ENCODE measurements at regions not wholly inside any gene's neighbourhood (a gene's known extent, or its start where the extent isn't known, plus 50 kb on each side); places are given as distances from the start of the nearest gene placed in this dataset.

DNA sequence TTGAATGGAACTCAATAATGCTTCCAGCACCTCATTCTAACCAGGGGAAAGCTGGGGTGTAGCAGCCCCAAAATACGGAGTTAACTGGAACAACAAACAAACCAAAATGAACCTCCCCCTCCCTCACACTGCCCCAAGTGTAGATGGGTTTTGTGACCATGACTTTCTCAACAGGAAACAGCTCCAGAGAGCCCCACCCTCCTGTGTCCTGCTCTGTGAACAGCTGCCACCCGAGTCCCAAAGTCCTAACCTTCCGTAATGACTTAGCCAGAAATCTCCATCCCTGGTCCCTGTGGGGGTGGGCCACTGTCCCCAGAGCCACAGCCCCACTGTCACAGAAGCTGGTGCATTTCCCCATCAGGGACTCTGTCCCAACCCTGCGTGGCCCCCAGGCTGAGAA, 155.4 kb downstream of the CRYBB2 start:
- no peak overlapping the region for H3K9ac ChIP-seq (ENCODE audit: low read depth in 1 of 3, low read length in 3 of 3)
- no peaks in the 10 kb centered on the region for H3K27me3 ChIP-seq (ENCODE audit: control insufficient read depth in 3 of 3, insufficient read depth in 3 of 3, low read length in 3 of 3)
- no peaks in the 10 kb centered on the region for H3K9me3 ChIP-seq (ENCODE audit: control insufficient read depth in 3 of 3, low read length in 3 of 3)
- no peak overlapping the region for H3K4me3 ChIP-seq (ENCODE audit: low read length in 3 of 3)
- no peaks in the 10 kb centered on the region for H3K4me1 ChIP-seq (ENCODE audit: control insufficient read depth in 3 of 3, insufficient read depth in 3 of 3, low read length in 3 of 3)
- H3K36me3 ChIP-seq (ENCODE audit: control insufficient read depth in 3 of 3, insufficient read depth in 3 of 3, low read length in 3 of 3) = peaks cover 4 to 7% (median 6%) of the 10 kb centered on the region in 3 donors
- no peak overlapping the region for H3K27ac ChIP-seq (ENCODE audit: low read depth, low read length)

DNA sequence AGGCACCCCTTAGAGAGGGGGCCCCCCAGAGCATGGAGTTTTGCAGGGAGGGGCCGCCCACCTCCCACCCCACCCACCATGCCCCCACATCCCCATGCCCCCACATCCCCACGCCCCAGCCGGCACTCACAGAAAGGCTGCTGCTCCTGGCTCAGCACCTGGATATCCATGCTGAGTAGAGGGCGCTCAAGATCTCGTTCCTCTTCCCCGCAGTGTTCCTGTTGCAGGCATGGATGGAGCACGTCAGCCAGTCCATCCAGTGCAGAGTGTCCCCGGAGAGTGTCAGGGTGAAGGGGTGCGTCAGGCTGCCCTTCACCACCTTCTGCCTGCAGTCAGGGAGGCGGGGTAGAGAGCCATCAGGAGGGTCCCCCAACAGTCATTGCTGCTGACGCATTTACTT, 156.2 kb downstream of the CRYBB2 start:
- Histone ChIP-seq H3K27me3 (ENCODE audit: control insufficient read depth in 3 of 3, insufficient read depth in 3 of 3, low read length in 3 of 3) (no peaks in the 10 kb centered on the region), H3K27ac (ENCODE audit: low read depth, low read length) (no peak overlapping the region), H3K36me3 (ENCODE audit: control insufficient read depth in 3 of 3, insufficient read depth in 3 of 3, low read length in 3 of 3) (peaks cover 6 to 14% (median 9%) of the 10 kb centered on the region in 3 donors), H3K4me1 (ENCODE audit: control insufficient read depth in 3 of 3, insufficient read depth in 3 of 3, low read length in 3 of 3) (no peaks in the 10 kb centered on the region), H3K4me3 (ENCODE audit: low read length in 3 of 3) (no peak overlapping the region), H3K9ac (ENCODE audit: low read depth in 1 of 3, low read length in 3 of 3) (no peak overlapping the region), H3K9me3 (ENCODE audit: control insufficient read depth in 3 of 3, low read length in 3 of 3) (no peaks in the 10 kb centered on the region)

DNA sequence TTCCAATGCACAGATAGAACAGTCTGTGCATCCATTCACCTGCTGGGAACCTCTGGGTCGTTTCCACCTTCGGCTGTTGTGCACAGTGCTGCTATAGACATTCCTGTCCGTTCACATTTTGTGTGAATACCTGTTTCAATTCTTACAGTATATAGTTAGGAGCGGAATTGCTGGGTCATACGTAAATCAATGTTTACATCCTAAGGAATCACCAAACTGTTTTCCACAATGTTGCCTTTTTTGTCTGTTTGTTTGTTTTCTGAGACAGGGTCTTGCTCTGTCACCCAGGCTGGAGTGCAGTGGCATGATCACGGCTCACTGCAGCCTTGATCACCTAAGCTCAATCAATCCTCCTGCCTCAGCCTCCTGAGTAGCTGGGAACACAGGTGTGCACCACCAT, 158.3 kb downstream of the CRYBB2 start:
- H3K4me3 ChIP-seq (ENCODE audit: low read length in 3 of 3) = no peak overlapping the region
- no peaks in the 10 kb centered on the region for H3K27me3 ChIP-seq (ENCODE audit: control insufficient read depth in 3 of 3, insufficient read depth in 3 of 3, low read length in 3 of 3)
- H3K9ac ChIP-seq (ENCODE audit: low read depth in 1 of 3, low read length in 3 of 3) = no peak overlapping the region
- H3K36me3 ChIP-seq (ENCODE audit: control insufficient read depth in 3 of 3, insufficient read depth in 3 of 3, low read length in 3 of 3) = peaks cover 3 to 15% (median 13%) of the 10 kb centered on the region in 3 donors
- no peaks in the 10 kb centered on the region for H3K4me1 ChIP-seq (ENCODE audit: control insufficient read depth in 3 of 3, insufficient read depth in 3 of 3, low read length in 3 of 3)
- H3K27ac ChIP-seq (ENCODE audit: low read depth, low read length) = no peak overlapping the region
- H3K9me3 ChIP-seq (ENCODE audit: control insufficient read depth in 3 of 3, low read length in 3 of 3) = no peaks in the 10 kb centered on the region

DNA sequence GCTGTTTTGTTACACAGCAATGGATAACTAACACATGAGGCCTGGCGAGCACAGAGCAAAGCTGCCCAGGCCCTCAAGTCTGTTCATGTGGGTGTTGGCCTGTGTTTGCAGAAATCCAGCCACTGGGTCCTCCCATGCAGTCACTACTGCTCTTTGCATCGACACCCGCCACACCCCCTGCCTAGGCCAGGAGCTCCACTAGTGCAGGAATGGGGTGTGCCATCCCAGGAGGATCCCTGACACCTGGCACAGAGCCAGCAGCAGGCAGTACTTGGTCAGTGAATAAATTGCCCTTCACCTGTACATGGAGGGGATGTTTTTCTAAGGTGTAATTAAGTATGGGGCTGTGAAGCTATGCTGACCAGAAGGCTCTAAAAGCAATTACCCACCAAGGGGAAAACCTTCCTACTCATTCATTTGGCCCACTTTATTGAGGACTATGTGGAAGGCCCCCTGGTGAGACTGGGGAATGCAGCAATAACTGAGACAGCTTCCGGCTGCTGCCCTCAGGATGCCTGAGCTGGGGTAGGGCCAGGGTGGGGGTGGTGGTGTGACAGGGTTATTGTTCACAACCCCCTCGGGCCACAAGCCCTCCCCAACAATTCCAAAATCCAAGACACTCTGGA, 160.8 kb downstream of the CRYBB2 start:
- peaks cover 3 to 11% (median 10%) of the 10 kb centered on the region in 3 donors for H3K36me3 ChIP-seq (ENCODE audit: control insufficient read depth in 3 of 3, insufficient read depth in 3 of 3, low read length in 3 of 3)

DNA sequence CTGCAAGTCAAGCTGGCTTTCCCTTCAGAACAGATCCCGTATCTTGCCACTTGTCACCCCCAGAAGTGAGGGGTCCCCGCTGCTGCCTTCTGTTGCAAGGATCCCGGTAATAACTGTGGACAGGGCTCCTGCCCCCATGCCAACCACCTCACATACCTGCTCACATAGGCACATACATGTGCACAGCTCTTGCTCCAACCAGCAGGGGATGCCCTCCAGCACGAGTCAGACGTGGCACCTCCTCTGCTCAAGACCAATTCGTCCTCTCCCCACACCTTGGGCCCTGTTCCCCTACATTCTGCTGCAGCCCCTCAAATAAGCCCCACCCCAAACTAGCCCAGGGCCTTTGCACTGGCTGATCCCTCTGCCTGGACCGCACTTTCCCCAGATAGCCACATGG, 163.3 kb downstream of the CRYBB2 start:
- Histone ChIP-seq H3K9me3 (ENCODE audit: control insufficient read depth in 3 of 3, low read length in 3 of 3) (no peaks in the 10 kb centered on the region), H3K4me1 (ENCODE audit: control insufficient read depth in 3 of 3, insufficient read depth in 3 of 3, low read length in 3 of 3) (peaks cover 0 to 9% (median 0%) of the 10 kb centered on the region in 3 donors), H3K9ac (ENCODE audit: low read depth in 1 of 3, low read length in 3 of 3) (no peak overlapping the region), H3K36me3 (ENCODE audit: control insufficient read depth in 3 of 3, insufficient read depth in 3 of 3, low read length in 3 of 3) (peaks cover 3 to 11% (median 10%) of the 10 kb centered on the region in 3 donors), H3K4me3 (ENCODE audit: low read length in 3 of 3) (no peak overlapping the region), H3K27me3 (ENCODE audit: control insufficient read depth in 3 of 3, insufficient read depth in 3 of 3, low read length in 3 of 3) (no peaks in the 10 kb centered on the region), H3K27ac (ENCODE audit: low read depth, low read length) (no peak overlapping the region)

More for the DNA sequence above, 160.8 kb downstream of the CRYBB2 start:
- Histone ChIP-seq H3K9ac (ENCODE audit: low read depth in 1 of 3, low read length in 3 of 3) (no peak overlapping the region), H3K9me3 (ENCODE audit: control insufficient read depth in 3 of 3, low read length in 3 of 3) (no peaks in the 10 kb centered on the region), H3K27ac (ENCODE audit: low read depth, low read length) (no peak overlapping the region), H3K4me3 (ENCODE audit: low read length in 3 of 3) (no peak overlapping the region), H3K27me3 (ENCODE audit: control insufficient read depth in 3 of 3, insufficient read depth in 3 of 3, low read length in 3 of 3) (no peaks in the 10 kb centered on the region), H3K4me1 (ENCODE audit: control insufficient read depth in 3 of 3, insufficient read depth in 3 of 3, low read length in 3 of 3) (no peaks in the 10 kb centered on the region)

DNA sequence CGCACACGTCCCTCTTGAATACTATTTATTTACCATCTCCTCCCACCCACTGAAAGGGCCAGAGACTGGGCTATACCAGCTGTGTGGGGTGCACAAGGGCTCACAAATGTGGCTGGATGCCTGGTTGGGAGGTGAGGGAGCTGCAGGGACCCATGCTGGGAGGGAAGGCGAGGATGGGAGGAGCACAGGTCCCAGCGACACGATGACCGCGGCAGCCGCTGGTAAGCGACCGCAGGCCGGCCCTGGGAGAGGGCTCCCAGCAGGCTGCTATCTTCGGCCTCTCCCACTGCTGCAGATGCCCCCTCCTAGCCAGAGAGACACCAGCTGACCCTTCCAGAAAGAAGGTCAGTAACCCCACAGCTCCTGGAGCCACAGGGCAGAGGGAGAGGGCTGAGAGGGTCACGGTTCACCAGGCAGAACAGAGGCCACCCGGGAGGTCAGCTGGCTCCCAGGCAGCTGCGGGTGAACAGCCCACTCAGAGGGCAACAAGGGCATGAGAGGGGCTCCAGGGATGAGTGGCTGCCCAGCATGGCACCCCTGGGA, 163.9 kb downstream of the CRYBB2 start:
- no peaks in the 10 kb centered on the region for H3K9me3 ChIP-seq (ENCODE audit: control insufficient read depth in 3 of 3, low read length in 3 of 3)
- H3K4me3 ChIP-seq (ENCODE audit: low read length in 3 of 3) = no peak overlapping the region
- no peak overlapping the region for H3K9ac ChIP-seq (ENCODE audit: low read depth in 1 of 3, low read length in 3 of 3)
- H3K27ac ChIP-seq (ENCODE audit: low read depth, low read length) = no peak overlapping the region
- H3K36me3 ChIP-seq (ENCODE audit: control insufficient read depth in 3 of 3, insufficient read depth in 3 of 3, low read length in 3 of 3) = peaks cover 3 to 11% (median 10%) of the 10 kb centered on the region in 3 donors
- H3K4me1 ChIP-seq (ENCODE audit: control insufficient read depth in 3 of 3, insufficient read depth in 3 of 3, low read length in 3 of 3) = peaks cover 0 to 10% (median 0%) of the 10 kb centered on the region in 3 donors
- no peaks in the 10 kb centered on the region for H3K27me3 ChIP-seq (ENCODE audit: control insufficient read depth in 3 of 3, insufficient read depth in 3 of 3, low read length in 3 of 3)

GRCh38 chr22:25383892-25384291, 164.5 kb downstream of the CRYBB2 start:
- Histone ChIP-seq H3K4me3 (ENCODE audit: low read length in 3 of 3) (no peak overlapping the region), H3K27me3 (ENCODE audit: control insufficient read depth in 3 of 3, insufficient read depth in 3 of 3, low read length in 3 of 3) (no peaks in the 10 kb centered on the region), H3K4me1 (ENCODE audit: control insufficient read depth in 3 of 3, insufficient read depth in 3 of 3, low read length in 3 of 3) (peaks cover 0 to 15% (median 5%) of the 10 kb centered on the region in 3 donors), H3K9me3 (ENCODE audit: control insufficient read depth in 3 of 3, low read length in 3 of 3) (no peaks in the 10 kb centered on the region), H3K9ac (ENCODE audit: low read depth in 1 of 3, low read length in 3 of 3) (no peak overlapping the region), H3K27ac (ENCODE audit: low read depth, low read length) (no peak overlapping the region), H3K36me3 (ENCODE audit: control insufficient read depth in 3 of 3, insufficient read depth in 3 of 3, low read length in 3 of 3) (peaks cover 3 to 10% (median 10%) of the 10 kb centered on the region in 3 donors)

- Histone ChIP-seq H3K9me3 (ENCODE audit: control insufficient read depth in 3 of 3, low read length in 3 of 3) (no peaks in the 10 kb centered on the region), H3K27ac (ENCODE audit: low read depth, low read length) (no peak overlapping the region), H3K27me3 (ENCODE audit: control insufficient read depth in 3 of 3, insufficient read depth in 3 of 3, low read length in 3 of 3) (peaks cover 0 to 2% (median 0%) of the 10 kb centered on the region in 3 donors), H3K9ac (ENCODE audit: low read depth in 1 of 3, low read length in 3 of 3) (no peak overlapping the region), H3K36me3 (ENCODE audit: control insufficient read depth in 3 of 3, insufficient read depth in 3 of 3, low read length in 3 of 3) (peaks cover 0 to 3% (median 0%) of the 10 kb centered on the region in 3 donors), H3K4me1 (ENCODE audit: control insufficient read depth in 3 of 3, insufficient read depth in 3 of 3, low read length in 3 of 3) (peaks cover 3 to 30% (median 25%) of the 10 kb centered on the region in 3 donors), H3K4me3 (ENCODE audit: low read length in 3 of 3) (no peak overlapping the region)
Measured at GRCh38 chr22:25386538-25386884, 167.1 kb downstream of the CRYBB2 start.

GRCh38 chr22:25388415-25388814, 169.0 kb downstream of the CRYBB2 start:
- Histone ChIP-seq H3K27ac (ENCODE audit: low read depth, low read length) (no peak overlapping the region), H3K27me3 (ENCODE audit: control insufficient read depth in 3 of 3, insufficient read depth in 3 of 3, low read length in 3 of 3) (peaks cover 0 to 2% (median 0%) of the 10 kb centered on the region in 3 donors), H3K4me3 (ENCODE audit: low read length in 3 of 3) (no peak overlapping the region), H3K9ac (ENCODE audit: low read depth in 1 of 3, low read length in 3 of 3) (no peak overlapping the region), H3K4me1 (ENCODE audit: control insufficient read depth in 3 of 3, insufficient read depth in 3 of 3, low read length in 3 of 3) (peaks cover 5 to 38% (median 30%) of the 10 kb centered on the region in 3 donors), H3K9me3 (ENCODE audit: control insufficient read depth in 3 of 3, low read length in 3 of 3) (no peaks in the 10 kb centered on the region), H3K36me3 (ENCODE audit: control insufficient read depth in 3 of 3, insufficient read depth in 3 of 3, low read length in 3 of 3) (no peaks in the 10 kb centered on the region)

DNA sequence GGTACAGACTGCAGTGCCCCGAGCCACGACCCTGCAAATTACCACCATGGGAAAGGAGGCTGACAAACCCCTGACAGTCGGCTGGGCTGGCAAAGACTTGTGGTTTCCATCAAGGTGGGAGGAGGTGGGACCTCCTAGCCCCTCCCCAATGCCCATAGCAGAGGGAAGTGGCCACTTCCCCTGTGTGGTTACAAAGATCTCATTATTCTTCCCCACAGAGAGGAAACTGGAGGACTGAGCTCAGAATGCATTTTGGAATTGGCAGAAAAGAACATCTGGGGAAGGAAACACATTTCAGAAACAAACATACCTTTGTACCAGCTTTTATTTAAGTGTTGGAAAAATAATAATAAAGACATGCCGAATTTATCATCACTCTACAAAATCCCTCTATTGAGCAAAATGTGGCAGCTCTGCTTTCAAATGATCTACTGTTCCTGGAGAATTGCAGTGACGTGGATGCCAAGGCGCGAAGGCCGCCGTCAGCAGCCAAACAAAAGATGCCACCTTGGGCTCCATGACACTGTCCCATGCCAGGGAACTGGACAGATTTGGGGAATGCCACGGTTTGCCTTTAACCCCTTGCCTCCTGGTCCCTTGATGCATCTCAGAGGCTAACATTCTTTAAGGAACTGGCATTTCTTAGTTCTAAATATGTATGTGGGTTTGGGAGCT, 169.6 kb downstream of the CRYBB2 start:
- H3K9me3 ChIP-seq (ENCODE audit: control insufficient read depth in 3 of 3, low read length in 3 of 3) = no peaks in the 10 kb centered on the region
- H3K27me3 ChIP-seq (ENCODE audit: control insufficient read depth in 3 of 3, insufficient read depth in 3 of 3, low read length in 3 of 3) = peaks cover 0 to 2% (median 0%) of the 10 kb centered on the region in 3 donors
- peaks cover 5 to 38% (median 30%) of the 10 kb centered on the region in 3 donors for H3K4me1 ChIP-seq (ENCODE audit: control insufficient read depth in 3 of 3, insufficient read depth in 3 of 3, low read length in 3 of 3)
- no peak overlapping the region for H3K9ac ChIP-seq (ENCODE audit: low read depth in 1 of 3, low read length in 3 of 3)
- H3K36me3 ChIP-seq (ENCODE audit: control insufficient read depth in 3 of 3, insufficient read depth in 3 of 3, low read length in 3 of 3) = no peaks in the 10 kb centered on the region
- no peak overlapping the region for H3K27ac ChIP-seq (ENCODE audit: low read depth, low read length)
- no peak overlapping the region for H3K4me3 ChIP-seq (ENCODE audit: low read length in 3 of 3)

Measured in skeletal muscle tissue (tissue), 3 donors.